Prostate gland (tissue), 2 donors: ENCODE measurements at regions not wholly inside any gene's neighbourhood (a gene's known extent, or its start where the extent isn't known, plus 50 kb on each side); places are given as distances from the start of the nearest gene placed in this dataset.

Source experiments
- POLR2A ChIP-seq: fragments of 450-650 bp; IDR thresholded peaks from one replicate; pipeline ENCODE4 v1.6.1; 2016; ENCODE audit warnings: antibody characterized with exemption, mild to moderate bottlenecking
- TF ChIP-seq, protein P1 (sequence below), 4 experiments: fragments of 200-600 bp in 2 of 4; fragments of 450-650 bp in 2 of 4; sonication (generic) in 2 of 4; IDR thresholded peaks; 1 replicate in 3 of 4; 2 replicates in 1 of 4; pipeline ENCODE4 v1.5.1; 2016 to 2019; ENCODE audit warnings: antibody characterized with exemption in 4 of 4, mild to moderate bottlenecking in 2 of 4, moderate library complexity in 2 of 4

DNA sequence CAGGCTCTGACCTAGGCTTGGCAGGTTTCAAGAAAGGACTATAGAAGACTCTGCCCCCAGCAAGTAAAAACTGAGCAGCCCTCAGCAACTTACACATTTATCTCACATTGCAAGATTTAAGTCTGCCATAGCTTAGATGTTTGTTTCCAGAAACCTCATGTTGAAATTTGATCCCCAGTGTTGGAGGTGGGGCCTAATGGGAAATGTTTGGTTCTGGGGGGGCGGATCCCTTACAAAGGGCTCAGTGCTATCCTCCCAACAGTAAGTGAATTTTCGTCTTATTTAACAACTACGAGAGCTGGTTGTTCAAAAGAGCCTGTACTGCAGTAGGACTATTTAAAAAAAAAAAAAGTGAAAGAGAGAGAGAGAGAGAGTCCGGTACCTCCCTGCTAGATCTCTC, 125.2 kb upstream of the PROK2 start:
- no peak for TF ChIP-seq POLR2A
- TF ChIP-seq, protein P1, sequence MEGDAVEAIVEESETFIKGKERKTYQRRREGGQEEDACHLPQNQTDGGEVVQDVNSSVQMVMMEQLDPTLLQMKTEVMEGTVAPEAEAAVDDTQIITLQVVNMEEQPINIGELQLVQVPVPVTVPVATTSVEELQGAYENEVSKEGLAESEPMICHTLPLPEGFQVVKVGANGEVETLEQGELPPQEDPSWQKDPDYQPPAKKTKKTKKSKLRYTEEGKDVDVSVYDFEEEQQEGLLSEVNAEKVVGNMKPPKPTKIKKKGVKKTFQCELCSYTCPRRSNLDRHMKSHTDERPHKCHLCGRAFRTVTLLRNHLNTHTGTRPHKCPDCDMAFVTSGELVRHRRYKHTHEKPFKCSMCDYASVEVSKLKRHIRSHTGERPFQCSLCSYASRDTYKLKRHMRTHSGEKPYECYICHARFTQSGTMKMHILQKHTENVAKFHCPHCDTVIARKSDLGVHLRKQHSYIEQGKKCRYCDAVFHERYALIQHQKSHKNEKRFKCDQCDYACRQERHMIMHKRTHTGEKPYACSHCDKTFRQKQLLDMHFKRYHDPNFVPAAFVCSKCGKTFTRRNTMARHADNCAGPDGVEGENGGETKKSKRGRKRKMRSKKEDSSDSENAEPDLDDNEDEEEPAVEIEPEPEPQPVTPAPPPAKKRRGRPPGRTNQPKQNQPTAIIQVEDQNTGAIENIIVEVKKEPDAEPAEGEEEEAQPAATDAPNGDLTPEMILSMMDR (IDR thresholded peaks at IDR 0.05) = no peak
